ENCODE measurements at regions not wholly inside any gene's neighbourhood (a gene's known extent, or its start where the extent isn't known, plus 50 kb on each side); places are given as distances from the start of the nearest gene placed in this dataset.

DNA sequence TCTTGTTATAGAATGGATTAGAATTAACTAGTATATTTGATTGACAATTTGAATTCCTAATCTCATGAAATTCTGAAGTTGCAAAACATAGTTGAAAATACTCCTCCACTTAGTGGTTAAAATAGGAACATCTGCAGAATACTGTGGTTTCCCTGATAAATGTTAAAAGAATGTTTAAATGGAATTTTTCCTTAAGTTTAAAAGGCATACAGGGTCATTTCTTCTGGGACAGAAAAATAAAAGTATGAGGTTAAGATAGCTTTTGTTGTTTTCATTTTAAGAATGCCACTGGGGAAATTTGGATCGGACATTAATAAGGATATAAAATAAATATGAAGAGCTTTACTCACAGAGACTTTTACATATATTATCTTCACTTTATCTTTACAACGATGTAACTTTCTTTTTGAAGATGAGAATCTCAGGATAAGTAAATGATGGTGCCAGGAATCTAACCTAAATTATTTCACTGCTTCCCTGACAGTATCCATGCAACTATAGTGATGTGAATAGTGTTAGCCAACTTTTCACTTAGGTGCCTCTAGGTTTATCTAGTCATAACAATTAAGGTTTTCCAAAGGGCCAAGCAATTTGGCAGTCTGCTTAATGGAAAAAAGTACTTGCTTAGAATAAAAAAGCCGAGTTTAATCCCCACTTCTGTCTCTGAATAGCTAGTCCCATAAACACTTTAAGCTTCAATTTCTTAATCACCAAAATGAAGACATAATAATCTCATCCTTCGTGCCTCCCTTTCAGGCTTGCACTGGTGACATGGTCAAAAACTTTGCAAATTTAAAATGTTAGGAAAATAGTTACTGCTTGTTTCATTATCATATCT, 151.8 kb upstream of the STK17B start:
- Histone ChIP-seq H3K9me3 (no peaks in the 10 kb centered on the region), H3K4me3 (no peak overlapping the region), H3K36me3 (peaks cover 0 to 58% (median 22%) of the 10 kb centered on the region in 9 donors), H3K27ac (no peak overlapping the region), H3K27me3 (no peaks in the 10 kb centered on the region), H3K4me1 (peaks cover 0 to 37% (median 6%) of the 10 kb centered on the region in 12 donors)
- ATAC-seq (no peak), DNase-seq (no peak)
- TF ChIP-seq POLR2A (IDR thresholded peaks at IDR 0.05): no peak
- TF ChIP-seq, protein P1, sequence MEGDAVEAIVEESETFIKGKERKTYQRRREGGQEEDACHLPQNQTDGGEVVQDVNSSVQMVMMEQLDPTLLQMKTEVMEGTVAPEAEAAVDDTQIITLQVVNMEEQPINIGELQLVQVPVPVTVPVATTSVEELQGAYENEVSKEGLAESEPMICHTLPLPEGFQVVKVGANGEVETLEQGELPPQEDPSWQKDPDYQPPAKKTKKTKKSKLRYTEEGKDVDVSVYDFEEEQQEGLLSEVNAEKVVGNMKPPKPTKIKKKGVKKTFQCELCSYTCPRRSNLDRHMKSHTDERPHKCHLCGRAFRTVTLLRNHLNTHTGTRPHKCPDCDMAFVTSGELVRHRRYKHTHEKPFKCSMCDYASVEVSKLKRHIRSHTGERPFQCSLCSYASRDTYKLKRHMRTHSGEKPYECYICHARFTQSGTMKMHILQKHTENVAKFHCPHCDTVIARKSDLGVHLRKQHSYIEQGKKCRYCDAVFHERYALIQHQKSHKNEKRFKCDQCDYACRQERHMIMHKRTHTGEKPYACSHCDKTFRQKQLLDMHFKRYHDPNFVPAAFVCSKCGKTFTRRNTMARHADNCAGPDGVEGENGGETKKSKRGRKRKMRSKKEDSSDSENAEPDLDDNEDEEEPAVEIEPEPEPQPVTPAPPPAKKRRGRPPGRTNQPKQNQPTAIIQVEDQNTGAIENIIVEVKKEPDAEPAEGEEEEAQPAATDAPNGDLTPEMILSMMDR (IDR thresholded peaks at IDR 0.05): no peak
- WGBS, 4 donors: 58 to 65% (median 63%) methylated on average over 4 of the region's 4 CpGs
- intact Hi-C loops (cut with DNase I): no loop called here

DNA sequence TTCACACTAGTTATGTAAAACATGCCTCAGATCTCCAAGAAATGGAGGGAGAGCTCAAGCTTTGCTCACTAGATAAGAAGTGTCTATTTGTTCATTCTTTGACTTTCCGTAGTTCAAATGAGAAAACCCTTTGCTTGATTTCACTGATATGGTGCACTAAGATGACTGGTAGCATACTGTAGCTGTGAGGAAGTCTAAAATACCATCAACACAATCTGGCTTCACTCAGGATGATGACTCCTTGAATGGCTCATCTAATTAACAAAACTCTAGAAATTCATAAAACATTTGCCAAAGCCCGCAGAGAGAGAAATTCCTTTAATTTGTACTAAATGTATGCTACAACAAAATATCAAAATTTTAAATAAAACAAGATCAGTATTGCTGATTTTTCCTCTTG, 152.8 kb upstream of the STK17B start:
- intact Hi-C loops (cut with DNase I): no loop called here
- Histone ChIP-seq H3K36me3 (peaks cover 0 to 48% (median 12%) of the 10 kb centered on the region in 9 donors), H3K4me3 (no peak overlapping the region), H3K9me3 (no peaks in the 10 kb centered on the region), H3K27me3 (no peaks in the 10 kb centered on the region), H3K4me1 (peaks cover 0 to 38% (median 9%) of the 10 kb centered on the region in 12 donors), H3K27ac (no peak overlapping the region)
- TF ChIP-seq, protein P1 (IDR thresholded peaks at IDR 0.05): no peak
- no peak for TF ChIP-seq POLR2A (IDR thresholded peaks at IDR 0.05)
- WGBS, 4 donors: 77 to 89% (median 83%) methylated on average over 2 of the region's 2 CpGs
- ATAC-seq (no peak), DNase-seq (no peak)

DNA sequence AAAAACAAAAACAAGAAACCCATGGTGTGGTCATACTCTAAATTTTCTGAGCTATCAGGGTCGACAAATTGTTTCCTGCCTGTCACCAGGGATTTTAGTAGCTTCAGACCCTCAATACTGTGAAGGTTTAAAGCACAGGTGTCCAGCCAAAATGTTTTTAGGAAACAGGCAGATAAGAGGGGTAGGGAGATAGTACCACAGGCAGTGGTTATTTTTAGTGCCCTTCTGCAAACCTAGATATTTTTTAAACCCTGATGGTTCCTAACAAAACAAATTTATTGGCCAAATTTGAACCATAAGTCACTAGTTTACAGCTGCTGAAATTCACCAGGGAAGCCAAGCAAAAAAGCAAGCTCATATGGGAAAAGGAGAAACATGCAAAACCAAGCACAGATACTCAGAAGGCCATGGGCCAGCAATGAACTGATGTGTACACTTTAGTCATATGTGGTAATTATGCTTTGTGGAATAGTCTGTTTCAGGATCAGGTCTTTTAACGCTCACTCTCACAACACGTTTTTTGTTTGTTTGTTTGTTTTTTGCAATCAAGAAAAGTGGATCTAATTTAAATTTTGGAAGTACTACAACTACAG, 156.8 kb upstream of the STK17B start:
- H3K4me3 ChIP-seq: no peak overlapping the region
- no peak for ATAC-seq
- peaks cover 4 to 70% (median 26%) of the 10 kb centered on the region in 12 donors for H3K4me1 ChIP-seq
- H3K9me3 ChIP-seq: no peaks in the 10 kb centered on the region
- 31 to 38% (median 33%) methylated on average over 3 of the region's 3 CpGs for WGBS, 4 donors
- intact Hi-C loops (cut with DNase I): no loop called here
- H3K27me3 ChIP-seq: no peaks in the 10 kb centered on the region
- no peak for DNase-seq
- peak overlapping the region in 4 of 12 donors; percentile 0 to 72 (median 23) for H3K27ac ChIP-seq
- peaks cover 0 to 22% (median 2%) of the 10 kb centered on the region in 9 donors for H3K36me3 ChIP-seq
- TF ChIP-seq POLR2A (IDR thresholded peaks at IDR 0.05): no peak
- TF ChIP-seq, protein P1 (IDR thresholded peaks at IDR 0.05): no peak

DNA sequence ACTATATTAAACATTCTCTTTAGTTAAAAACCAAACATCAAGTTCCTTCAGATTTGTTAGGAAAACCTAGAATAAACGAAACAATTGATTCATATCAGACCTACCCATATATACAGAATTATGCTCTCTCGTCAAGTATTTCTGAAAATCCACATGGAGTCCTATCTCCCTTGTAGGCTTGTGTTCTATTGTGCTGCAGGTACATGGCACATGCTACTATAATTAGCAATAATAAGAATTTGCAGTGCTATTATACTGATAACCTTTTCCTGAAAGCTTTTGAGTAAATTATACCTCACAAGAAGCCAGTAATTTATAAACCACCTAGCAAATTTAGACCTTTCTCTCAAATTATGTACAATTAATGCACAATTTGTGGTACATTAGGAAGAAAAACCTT, 158.6 kb upstream of the STK17B start:
- Histone ChIP-seq H3K36me3 (peaks cover 0 to 17% (median 0%) of the 10 kb centered on the region in 9 donors), H3K27me3 (no peaks in the 10 kb centered on the region), H3K9me3 (no peaks in the 10 kb centered on the region), H3K4me3 (peak overlapping the region in 1 of 12 donors; percentile 4), H3K27ac (peak overlapping the region in 6 of 12 donors; percentile 31 to 73 (median 62)), H3K4me1 (peaks cover 4 to 77% (median 27%) of the 10 kb centered on the region in 12 donors)
- TF ChIP-seq, protein P1 (IDR thresholded peaks at IDR 0.05): no peak
- no peak for TF ChIP-seq POLR2A (IDR thresholded peaks at IDR 0.05)
- ATAC-seq (peak in 1 of 4 donors; percentile 37), DNase-seq (no peak)
- 41 to 61% (median 52%) methylated on average over 2 of the region's 2 CpGs for WGBS, 4 donors
- intact Hi-C loops (cut with DNase I): loop anchor here in 3 of 10 donors (5.0 to 10.0 kb wide), 3 partner anchors 33 to 125 kb away; no protein-coding TSS in a partner anchor
